PC-3 (cell line): ENCODE measurements at regions not wholly inside any gene's neighbourhood (a gene's known extent, or its start where the extent isn't known, plus 50 kb on each side); places are given as distances from the start of the nearest gene placed in this dataset.

Experiments
- ATAC-seq: fragments of 200-7000 bp; cut with Tn5 transposase; 2 replicates; pipeline ENCODE4 v1.9.1; 2020; ENCODE audit warnings: mild to moderate bottlenecking, moderate library complexity
- BruUV-seq: library from RNA; stranded (reverse); fragments of 400-500 nt; replicated peaks from 2 replicates; lab custom pipeline; 2021; lab: Mats Ljungman, UMichigan
- CTCF ChIA-PET: fragments of 300-600 bp; sonication (Branson Sonifier 250); formaldehyde crosslinking; loops from one replicate; lab custom pipeline; 2022; ENCODE audit warnings: antibody characterized with exemption; lab: Charles Lee
- POLR2A ChIA-PET: fragments of 300-600 bp; sonication (Branson Sonifier 250); formaldehyde crosslinking; loops from one replicate; lab custom pipeline; 2022; ENCODE audit warnings: antibody characterized with exemption; ENCODE audit not compliant: unreplicated experiment; lab: Charles Lee
- DNase-seq: peaks from one replicate; pipeline ENCODE4 v3.0.0-alpha.2; 2015
- H2AFZ ChIP-seq: fragments of 300-600 bp; sonication (generic); 2 replicates; pipeline ENCODE4 v1.6.0; 2016; ENCODE audit warnings: antibody characterized with exemption, low read length
- H3F3A ChIP-seq: fragments of 300-600 bp; sonication (generic); one replicate; pipeline ENCODE4 v1.6.0; 2017; ENCODE audit warnings: antibody characterized with exemption, low read length, control low read depth, mild to moderate bottlenecking; ENCODE audit not compliant: unreplicated experiment
- H3K27ac ChIP-seq: fragments of 300-600 bp; sonication (generic); 2 replicates; pipeline ENCODE4 v1.5.1; 2016; ENCODE audit warnings: mild to moderate bottlenecking, low read length
- H3K27me3 ChIP-seq: fragments of 300-600 bp; sonication (generic); 2 replicates; pipeline ENCODE4 v1.6.1; 2016; ENCODE audit warnings: low read length, mixed read lengths
- H3K36me3 ChIP-seq: fragments of 300-600 bp; sonication (generic); 2 replicates; pipeline ENCODE4 v1.6.1; 2016; ENCODE audit warnings: low read depth, mixed run types, low read length, mixed read lengths
- H3K4me1 ChIP-seq: fragments of 300-600 bp; sonication (generic); 2 replicates; pipeline ENCODE4 v1.5.1; 2016; ENCODE audit warnings: low read length; ENCODE audit not compliant: insufficient read depth
- H3K4me2 ChIP-seq: fragments of 300-600 bp; sonication (generic); 2 replicates; pipeline ENCODE4 v1.6.0; 2016; ENCODE audit warnings: low read length
- H3K4me3 ChIP-seq: fragments of 300-600 bp; sonication (generic); 2 replicates; pipeline ENCODE4 v1.5.1; 2016; ENCODE audit warnings: mild to moderate bottlenecking, low read length, mixed read lengths
- H3K79me2 ChIP-seq: fragments of 300-600 bp; sonication (generic); 2 replicates; pipeline ENCODE4 v1.6.1; 2017; ENCODE audit warnings: low read length, mixed read lengths
- H3K9ac ChIP-seq: fragments of 300-600 bp; sonication (generic); 2 replicates; pipeline ENCODE4 v1.6.0; 2016; ENCODE audit warnings: mild to moderate bottlenecking, low read length
- H3K9me2 ChIP-seq: fragments of 300-600 bp; sonication (generic); replicated peaks from 2 replicates; pipeline ENCODE4 v1.6.1; 2016; ENCODE audit warnings: mixed run types, low read length, mixed read lengths
- H3K9me3 ChIP-seq: fragments of 300-600 bp; sonication (generic); 2 replicates; pipeline ENCODE4 v1.6.1; 2016; ENCODE audit warnings: low read length, mixed read lengths
- H4K20me1 ChIP-seq: fragments of 300-600 bp; sonication (generic); 2 replicates; pipeline ENCODE4 v1.6.1; 2016; ENCODE audit warnings: low read length, mixed read lengths
- CTCF ChIP-seq: fragments of 300-600 bp; sonication (generic); conservative IDR thresholded peaks from 2 replicates; pipeline ENCODE4 v1.5.1; 2017; ENCODE audit warnings: antibody characterized with exemption, low read depth, mild to moderate bottlenecking, low read length
- EZH2 ChIP-seq: fragments of 300-600 bp; sonication (generic); IDR thresholded peaks from one replicate; pipeline ENCODE4 v1.6.1; 2017; ENCODE audit warnings: antibody characterized with exemption, mild to moderate bottlenecking, low read length; ENCODE audit not compliant: unreplicated experiment
- EZH2phosphoT487 ChIP-seq: fragments of 300-600 bp; sonication (generic); IDR thresholded peaks from 2 replicates; pipeline ENCODE4 v1.6.1; 2018; ENCODE audit warnings: mild to moderate bottlenecking, antibody characterized with exemption, low read length, borderline replicate concordance
- intact Hi-C: fragments of 100-400 bp; cut with micrococcal nuclease; formaldehyde crosslinking; loops from 2 replicates; pipeline ENCODE4 v1.9.0; 2023

- no peaks in the 10 kb centered on the region for H3K36me3 ChIP-seq
- CTCF ChIA-PET = no interaction called here
- ATAC-seq (no peak), DNase-seq (no peak)
- no peak overlapping the region for H2AFZ ChIP-seq
- H3K9ac ChIP-seq = no peak overlapping the region
- H3K4me2 ChIP-seq = no peak overlapping the region
- TF ChIP-seq CTCF (no peak), EZH2phosphoT487 (no peak), EZH2 (no peak)
- H3K27ac ChIP-seq = no peak overlapping the region
- no peaks in the 10 kb centered on the region for H3K9me2 ChIP-seq
- H3K27me3 ChIP-seq = no peaks in the 10 kb centered on the region
- BruUV-seq = no TSS peak
- no peaks in the 10 kb centered on the region for H3K9me3 ChIP-seq
- H3K4me3 ChIP-seq = no peak overlapping the region
- peaks cover 5% of the 10 kb centered on the region; the same call in 1 of the 2 replicates for H3K4me1 ChIP-seq
- POLR2A ChIA-PET = no interaction called here
- no peaks in the 10 kb centered on the region for H3F3A ChIP-seq
- no peaks in the 10 kb centered on the region for H4K20me1 ChIP-seq
- no peaks in the 10 kb centered on the region for H3K79me2 ChIP-seq
- intact Hi-C loops = no loop called here
These were observed 114.4 kb upstream of the EGLN3 start for GRCh38 chr14:34065236-34065635.

DNA sequence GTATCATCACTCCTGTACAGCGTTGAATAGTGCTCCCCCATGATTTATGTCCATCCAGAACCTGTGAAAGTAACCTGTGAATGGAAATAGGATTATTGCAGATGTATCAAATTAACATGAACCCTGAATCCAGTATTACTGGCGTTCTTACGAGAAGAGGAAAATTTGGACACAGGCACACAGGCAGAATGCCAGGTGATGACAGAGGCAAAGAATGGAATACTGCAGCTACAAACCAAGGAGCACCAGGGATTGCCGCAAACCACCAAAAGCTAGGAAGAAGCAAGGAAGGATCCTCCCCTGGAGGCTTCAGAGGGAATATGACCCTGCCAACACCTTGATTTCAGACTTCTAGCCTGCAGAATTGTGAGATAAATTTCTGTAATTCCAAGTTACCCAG is 113.5 kb upstream of the EGLN3 start:
- Histone ChIP-seq H3K4me2 (no peak overlapping the region), H3K9me3 (no peaks in the 10 kb centered on the region), H3K36me3 (no peaks in the 10 kb centered on the region), H3K4me3 (no peak overlapping the region), H3K4me1 (peaks cover 11% of the 10 kb centered on the region), H3K9me2 (no peaks in the 10 kb centered on the region), H3K79me2 (no peaks in the 10 kb centered on the region), H4K20me1 (no peaks in the 10 kb centered on the region), H2AFZ (no peak overlapping the region), H3K27me3 (no peaks in the 10 kb centered on the region), H3K27ac (no peak overlapping the region), H3K9ac (no peak overlapping the region), H3F3A (no peaks in the 10 kb centered on the region)
- intact Hi-C loops = no loop called here
- ATAC-seq (no peak), DNase-seq (no peak)
- BruUV-seq = no TSS peak
- no peak for TF ChIP-seq CTCF
- TF ChIP-seq EZH2phosphoT487 = no peak
- no peak for TF ChIP-seq EZH2
- ChIA-PET POLR2A (no interaction called here), CTCF (interaction anchor here (0.6 kb wide), 1 partner anchor 34 kb away, joined by 3 read pairs; no protein-coding TSS in a partner anchor)

- ChIA-PET CTCF (interaction anchor here (0.7 kb wide), 1 partner anchor 12 kb away, joined by 3 read pairs; no protein-coding TSS in a partner anchor), POLR2A (no interaction called here)
- no peaks in the 10 kb centered on the region for H3K9me2 ChIP-seq
- ATAC-seq (no peak), DNase-seq (no peak)
- TF ChIP-seq EZH2 = no peak
- TF ChIP-seq EZH2phosphoT487 = no peak
- TF ChIP-seq CTCF = no peak
- intact Hi-C loops = no loop called here
- no peak overlapping the region for H2AFZ ChIP-seq
- H3K27me3 ChIP-seq = no peaks in the 10 kb centered on the region
- H4K20me1 ChIP-seq = no peaks in the 10 kb centered on the region
- no peaks in the 10 kb centered on the region for H3K9me3 ChIP-seq
- no peaks in the 10 kb centered on the region for H3F3A ChIP-seq
- H3K36me3 ChIP-seq = no peaks in the 10 kb centered on the region
- no peak overlapping the region for H3K27ac ChIP-seq
- BruUV-seq = no TSS peak
- no peak overlapping the region for H3K4me2 ChIP-seq
- H3K9ac ChIP-seq = no peak overlapping the region
- peaks cover 17% of the 10 kb centered on the region for H3K4me1 ChIP-seq
- no peaks in the 10 kb centered on the region for H3K79me2 ChIP-seq
- no peak overlapping the region for H3K4me3 ChIP-seq
These were observed 112.7 kb upstream of the EGLN3 start for GRCh38 chr14:34063470-34064164.
